IPS-18a (cell line): ENCODE measurements at regions not wholly inside any gene's neighbourhood (a gene's known extent, or its start where the extent isn't known, plus 50 kb on each side); places are given as distances from the start of the nearest gene placed in this dataset.

ENCODE experiments used
- H3K27ac ChIP-seq: one replicate; pipeline ENCODE4 v1.5.1; 2013; ENCODE audit warnings: low read length
- H3K27me3 ChIP-seq: one replicate; pipeline ENCODE4 v1.6.1; 2013; ENCODE audit warnings: mild to moderate bottlenecking, low read length; ENCODE audit not compliant: control insufficient read depth, insufficient read depth
- H3K36me3 ChIP-seq: one replicate; pipeline ENCODE4 v1.6.1; 2013; ENCODE audit warnings: low read depth, low read length; ENCODE audit not compliant: control insufficient read depth
- H3K4me1 ChIP-seq: one replicate; pipeline ENCODE4 v1.6.1; 2013; ENCODE audit warnings: low read depth, low read length; ENCODE audit not compliant: control insufficient read depth
- H3K4me3 ChIP-seq: one replicate; pipeline ENCODE4 v1.5.1; 2013; ENCODE audit warnings: low read length
- H3K9ac ChIP-seq: one replicate; pipeline ENCODE4 v1.6.1; 2013; ENCODE audit warnings: mild to moderate bottlenecking, low read length, moderate library complexity
- H3K9me3 ChIP-seq: one replicate; pipeline ENCODE4 v1.6.1; 2013; ENCODE audit warnings: low read depth, low read length; ENCODE audit not compliant: control insufficient read depth

GRCh38 chr10:8923096-8923495 is 868.6 kb downstream of the GATA3 start:
- Histone ChIP-seq H3K27ac (no peak overlapping the region), H3K9me3 (no peaks in the 10 kb centered on the region), H3K36me3 (no peaks in the 10 kb centered on the region), H3K4me1 (peaks cover 15% of the 10 kb centered on the region), H3K27me3 (no peaks in the 10 kb centered on the region), H3K4me3 (no peak overlapping the region), H3K9ac (no peak overlapping the region)

GRCh38 chr10:8927705-8928104 is 873.2 kb downstream of the GATA3 start:
- Histone ChIP-seq H3K4me3 (no peak overlapping the region), H3K27ac (no peak overlapping the region), H3K36me3 (no peaks in the 10 kb centered on the region), H3K27me3 (no peaks in the 10 kb centered on the region), H3K9me3 (no peaks in the 10 kb centered on the region), H3K4me1 (no peaks in the 10 kb centered on the region), H3K9ac (no peak overlapping the region)

- Histone ChIP-seq H3K27ac (no peak overlapping the region), H3K9ac (no peak overlapping the region), H3K36me3 (no peaks in the 10 kb centered on the region), H3K4me3 (no peak overlapping the region), H3K4me1 (no peaks in the 10 kb centered on the region), H3K9me3 (no peaks in the 10 kb centered on the region), H3K27me3 (no peaks in the 10 kb centered on the region)
Measured at GRCh38 chr10:8946451-8946850, 892.0 kb downstream of the GATA3 start.

GRCh38 chr10:8950978-8951377 is 896.5 kb downstream of the GATA3 start:
- no peak overlapping the region for H3K27ac ChIP-seq
- no peak overlapping the region for H3K4me3 ChIP-seq
- no peaks in the 10 kb centered on the region for H3K36me3 ChIP-seq
- H3K27me3 ChIP-seq: no peaks in the 10 kb centered on the region
- H3K9me3 ChIP-seq: no peaks in the 10 kb centered on the region
- no peak overlapping the region for H3K9ac ChIP-seq
- H3K4me1 ChIP-seq: no peaks in the 10 kb centered on the region

GRCh38 chr10:8951440-8952089 is 897.1 kb downstream of the GATA3 start:
- Histone ChIP-seq H3K27me3 (no peaks in the 10 kb centered on the region), H3K27ac (no peak overlapping the region), H3K36me3 (no peaks in the 10 kb centered on the region), H3K4me1 (no peaks in the 10 kb centered on the region), H3K9me3 (no peaks in the 10 kb centered on the region), H3K4me3 (no peak overlapping the region), H3K9ac (no peak overlapping the region)

GRCh38 chr10:8956400-8956799 is 901.9 kb downstream of the GATA3 start:
- Histone ChIP-seq H3K27me3 (no peaks in the 10 kb centered on the region), H3K4me3 (no peak overlapping the region), H3K9ac (no peak overlapping the region), H3K36me3 (no peaks in the 10 kb centered on the region), H3K9me3 (no peaks in the 10 kb centered on the region), H3K4me1 (no peaks in the 10 kb centered on the region), H3K27ac (no peak overlapping the region)

GRCh38 chr10:8962249-8962648 is 907.8 kb downstream of the GATA3 start:
- Histone ChIP-seq H3K27ac (no peak overlapping the region), H3K4me1 (no peaks in the 10 kb centered on the region), H3K36me3 (no peaks in the 10 kb centered on the region), H3K9ac (no peak overlapping the region), H3K27me3 (no peaks in the 10 kb centered on the region), H3K9me3 (no peaks in the 10 kb centered on the region), H3K4me3 (no peak overlapping the region)

- H3K27me3 ChIP-seq: no peaks in the 10 kb centered on the region
- H3K4me1 ChIP-seq: no peaks in the 10 kb centered on the region
- H3K36me3 ChIP-seq: no peaks in the 10 kb centered on the region
- H3K9ac ChIP-seq: no peak overlapping the region
- no peak overlapping the region for H3K27ac ChIP-seq
- no peak overlapping the region for H3K4me3 ChIP-seq
- H3K9me3 ChIP-seq: no peaks in the 10 kb centered on the region
Measured at GRCh38 chr10:8967061-8967460, 912.6 kb downstream of the GATA3 start.

- Histone ChIP-seq H3K27ac (no peak overlapping the region), H3K27me3 (no peaks in the 10 kb centered on the region), H3K9ac (no peak overlapping the region)
Measured at GRCh38 chr10:8969853-8970252, 915.4 kb downstream of the GATA3 start.

GRCh38 chr10:8975535-8975934 is 921.0 kb downstream of the GATA3 start:
- no peak overlapping the region for H3K9ac ChIP-seq
- no peaks in the 10 kb centered on the region for H3K9me3 ChIP-seq
- H3K4me1 ChIP-seq: no peaks in the 10 kb centered on the region
- H3K4me3 ChIP-seq: no peak overlapping the region
- no peaks in the 10 kb centered on the region for H3K27me3 ChIP-seq
- H3K36me3 ChIP-seq: no peaks in the 10 kb centered on the region
- H3K27ac ChIP-seq: no peak overlapping the region

More at GRCh38 chr10:8969853-8970252, 915.4 kb downstream of the GATA3 start:
- H3K9me3 ChIP-seq: no peaks in the 10 kb centered on the region
- no peaks in the 10 kb centered on the region for H3K4me1 ChIP-seq
- H3K36me3 ChIP-seq: no peaks in the 10 kb centered on the region
- no peak overlapping the region for H3K4me3 ChIP-seq

- Histone ChIP-seq H3K9me3 (no peaks in the 10 kb centered on the region), H3K27me3 (no peaks in the 10 kb centered on the region), H3K36me3 (no peaks in the 10 kb centered on the region), H3K4me1 (no peaks in the 10 kb centered on the region), H3K4me3 (no peak overlapping the region), H3K27ac (no peak overlapping the region), H3K9ac (no peak overlapping the region)
Measured at GRCh38 chr10:8978100-8978499, 923.6 kb downstream of the GATA3 start.

GRCh38 chr10:8979976-8980375 is 925.5 kb downstream of the GATA3 start:
- H3K27ac ChIP-seq: no peak overlapping the region
- no peak overlapping the region for H3K9ac ChIP-seq
- H3K4me3 ChIP-seq: no peak overlapping the region
- no peaks in the 10 kb centered on the region for H3K4me1 ChIP-seq
- H3K27me3 ChIP-seq: no peaks in the 10 kb centered on the region
- no peaks in the 10 kb centered on the region for H3K9me3 ChIP-seq
- H3K36me3 ChIP-seq: no peaks in the 10 kb centered on the region
